KMS-11 (cell line): ENCODE measurements at regions not wholly inside any gene's neighbourhood (a gene's known extent, or its start where the extent isn't known, plus 50 kb on each side); places are given as distances from the start of the nearest gene placed in this dataset.

Experiments used
- H2AFZ ChIP-seq: fragments of 200-600 bp; sonication (generic); 2 replicates; pipeline ENCODE4 v1.6.1; 2016; ENCODE audit warnings: antibody characterized with exemption, mixed run types, low read depth
- H3K27ac ChIP-seq: fragments of 200-600 bp; sonication (generic); 2 replicates; pipeline ENCODE4 v1.6.1; 2016; ENCODE audit warnings: mild to moderate bottlenecking, mixed run types
- H3K27me3 ChIP-seq: fragments of 200-600 bp; sonication (generic); 2 replicates; pipeline ENCODE4 v1.6.1; 2017; ENCODE audit warnings: mild to moderate bottlenecking, low read depth, mixed run types, moderate library complexity; ENCODE audit not compliant: insufficient read depth
- H3K36me3 ChIP-seq: fragments of 200-600 bp; sonication (generic); 2 replicates; pipeline ENCODE4 v1.6.1; 2017; ENCODE audit warnings: mild to moderate bottlenecking, mixed run types; ENCODE audit not compliant: insufficient read depth
- H3K4me1 ChIP-seq: fragments of 200-600 bp; sonication (generic); 2 replicates; pipeline ENCODE4 v1.6.1; 2016; ENCODE audit warnings: mild to moderate bottlenecking, low read depth, mixed run types; ENCODE audit not compliant: poor library complexity, severe bottlenecking
- H3K4me2 ChIP-seq: fragments of 200-600 bp; sonication (generic); 2 replicates; pipeline ENCODE4 v1.7.0; 2016; ENCODE audit warnings: mild to moderate bottlenecking, mixed run types
- H3K4me3 ChIP-seq: fragments of 200-600 bp; sonication (generic); IDR thresholded peaks from 2 replicates; pipeline ENCODE4 v1.6.1; 2017; ENCODE audit warnings: low read depth, low read length, mixed read lengths; ENCODE audit not compliant: insufficient read depth
- H3K79me2 ChIP-seq: fragments of 200-600 bp; sonication (generic); 2 replicates; pipeline ENCODE4 v1.6.1; 2016; ENCODE audit warnings: low read depth, mixed run types; ENCODE audit not compliant: insufficient read depth
- H3K9ac ChIP-seq: fragments of 200-600 bp; sonication (generic); 2 replicates; pipeline ENCODE4 v1.6.1; 2016; ENCODE audit warnings: mild to moderate bottlenecking, mixed run types
- H4K20me1 ChIP-seq: fragments of 200-600 bp; sonication (generic); 2 replicates; pipeline ENCODE4 v1.6.1; 2016; ENCODE audit warnings: mild to moderate bottlenecking, mixed run types; ENCODE audit not compliant: insufficient read depth
- TF ChIP-seq, protein P1 (sequence below): fragments of 200-600 bp; sonication (generic); conservative IDR thresholded peaks from 2 replicates; pipeline ENCODE4 v1.6.1; 2017; ENCODE audit warnings: low read depth, mild to moderate bottlenecking, antibody characterized with exemption, low read length, moderate library complexity, mixed read lengths

DNA sequence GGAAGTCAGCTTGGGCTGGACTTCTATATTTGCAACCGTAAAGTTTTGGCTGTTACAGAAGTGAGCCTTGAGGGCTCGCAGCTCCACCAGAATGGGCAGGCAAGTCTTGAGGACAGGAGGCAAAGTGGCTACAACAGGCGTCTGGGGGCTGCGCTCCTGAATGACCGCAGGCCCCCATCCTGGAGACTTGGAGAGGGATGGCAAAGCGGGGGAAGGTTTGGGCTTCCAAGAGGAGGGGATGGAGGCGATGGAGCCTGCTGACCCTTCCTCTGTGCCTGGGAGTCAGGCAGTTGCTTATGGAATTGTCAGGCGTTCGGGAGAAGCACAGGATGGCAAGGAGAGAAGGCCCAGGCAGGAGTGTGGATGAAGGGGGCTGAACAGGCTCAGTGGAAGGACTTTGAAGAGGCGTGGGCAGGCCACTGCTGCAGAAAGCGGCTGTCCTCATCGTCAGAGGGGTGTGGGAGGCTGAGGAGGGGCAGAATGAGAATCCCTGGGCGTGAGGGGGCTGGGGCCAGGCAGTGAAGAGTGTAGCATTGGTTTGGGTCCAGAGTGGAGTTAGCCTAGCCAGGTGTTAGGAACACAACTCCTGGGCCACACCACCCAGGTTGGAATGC is 72.3 kb downstream of the INHBB start:
- no peak overlapping the region for H3K4me3 ChIP-seq
- H3K79me2 ChIP-seq: no peaks in the 10 kb centered on the region
- TF ChIP-seq, protein P1, sequence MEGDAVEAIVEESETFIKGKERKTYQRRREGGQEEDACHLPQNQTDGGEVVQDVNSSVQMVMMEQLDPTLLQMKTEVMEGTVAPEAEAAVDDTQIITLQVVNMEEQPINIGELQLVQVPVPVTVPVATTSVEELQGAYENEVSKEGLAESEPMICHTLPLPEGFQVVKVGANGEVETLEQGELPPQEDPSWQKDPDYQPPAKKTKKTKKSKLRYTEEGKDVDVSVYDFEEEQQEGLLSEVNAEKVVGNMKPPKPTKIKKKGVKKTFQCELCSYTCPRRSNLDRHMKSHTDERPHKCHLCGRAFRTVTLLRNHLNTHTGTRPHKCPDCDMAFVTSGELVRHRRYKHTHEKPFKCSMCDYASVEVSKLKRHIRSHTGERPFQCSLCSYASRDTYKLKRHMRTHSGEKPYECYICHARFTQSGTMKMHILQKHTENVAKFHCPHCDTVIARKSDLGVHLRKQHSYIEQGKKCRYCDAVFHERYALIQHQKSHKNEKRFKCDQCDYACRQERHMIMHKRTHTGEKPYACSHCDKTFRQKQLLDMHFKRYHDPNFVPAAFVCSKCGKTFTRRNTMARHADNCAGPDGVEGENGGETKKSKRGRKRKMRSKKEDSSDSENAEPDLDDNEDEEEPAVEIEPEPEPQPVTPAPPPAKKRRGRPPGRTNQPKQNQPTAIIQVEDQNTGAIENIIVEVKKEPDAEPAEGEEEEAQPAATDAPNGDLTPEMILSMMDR: no peak
- no peaks in the 10 kb centered on the region for H3K4me1 ChIP-seq
- no peak overlapping the region for H3K9ac ChIP-seq
- no peaks in the 10 kb centered on the region for H4K20me1 ChIP-seq
- H3K27me3 ChIP-seq: no peaks in the 10 kb centered on the region
- H2AFZ ChIP-seq: no peak overlapping the region
- H3K4me2 ChIP-seq: no peak overlapping the region
- no peak overlapping the region for H3K27ac ChIP-seq
- no peaks in the 10 kb centered on the region for H3K36me3 ChIP-seq

DNA sequence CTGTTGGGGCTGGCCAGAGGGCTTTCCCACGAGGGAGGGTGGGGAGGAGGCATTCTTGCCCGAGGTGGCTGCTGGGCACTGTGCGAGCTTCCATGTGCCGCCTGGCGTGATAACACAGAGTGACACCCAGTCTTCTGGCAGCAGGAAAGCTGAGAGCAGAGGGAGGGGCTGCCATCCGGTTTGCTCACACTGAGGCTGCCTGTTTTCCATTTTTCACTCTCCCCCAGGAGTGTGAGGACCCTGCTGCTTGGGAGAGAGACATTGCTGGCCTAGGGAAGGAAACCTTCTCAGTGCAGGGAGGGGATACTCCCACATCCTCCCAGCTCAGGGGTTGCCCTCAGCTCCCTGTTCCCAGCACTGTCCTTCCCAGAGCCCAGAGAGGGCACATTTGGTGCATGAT is 73.1 kb downstream of the INHBB start:
- Histone ChIP-seq H4K20me1 (no peaks in the 10 kb centered on the region), H3K4me2 (no peak overlapping the region), H3K27me3 (no peaks in the 10 kb centered on the region), H2AFZ (no peak overlapping the region), H3K36me3 (no peaks in the 10 kb centered on the region), H3K9ac (no peak overlapping the region), H3K4me3 (no peak overlapping the region), H3K79me2 (no peaks in the 10 kb centered on the region), H3K4me1 (no peaks in the 10 kb centered on the region), H3K27ac (no peak overlapping the region)
- TF ChIP-seq, protein P1: no peak

DNA sequence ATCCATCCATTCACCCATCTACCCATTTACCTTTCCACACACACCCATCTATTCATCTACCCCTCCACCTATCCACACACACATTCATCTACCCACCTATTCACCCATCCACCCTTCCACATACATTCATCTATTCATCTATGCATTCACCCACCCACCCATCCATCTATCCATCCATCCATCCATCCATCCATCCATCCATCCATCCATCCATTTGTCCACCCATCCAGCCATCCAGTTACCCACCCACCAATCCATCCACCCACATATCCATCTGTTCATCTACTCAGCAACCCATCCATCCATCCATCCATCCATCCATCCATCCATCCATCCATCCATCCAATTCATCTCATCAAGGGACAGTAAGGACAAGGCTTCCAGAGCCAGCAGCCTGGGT is 74.0 kb downstream of the INHBB start:
- H3K27ac ChIP-seq: no peak overlapping the region
- H3K4me2 ChIP-seq: no peak overlapping the region
- H3K9ac ChIP-seq: no peak overlapping the region
- H3K4me3 ChIP-seq: no peak overlapping the region
- no peaks in the 10 kb centered on the region for H3K79me2 ChIP-seq
- H3K4me1 ChIP-seq: no peaks in the 10 kb centered on the region
- no peaks in the 10 kb centered on the region for H3K36me3 ChIP-seq
- H2AFZ ChIP-seq: no peak overlapping the region
- H4K20me1 ChIP-seq: no peaks in the 10 kb centered on the region
- H3K27me3 ChIP-seq: no peaks in the 10 kb centered on the region
- TF ChIP-seq, protein P1: no peak

DNA sequence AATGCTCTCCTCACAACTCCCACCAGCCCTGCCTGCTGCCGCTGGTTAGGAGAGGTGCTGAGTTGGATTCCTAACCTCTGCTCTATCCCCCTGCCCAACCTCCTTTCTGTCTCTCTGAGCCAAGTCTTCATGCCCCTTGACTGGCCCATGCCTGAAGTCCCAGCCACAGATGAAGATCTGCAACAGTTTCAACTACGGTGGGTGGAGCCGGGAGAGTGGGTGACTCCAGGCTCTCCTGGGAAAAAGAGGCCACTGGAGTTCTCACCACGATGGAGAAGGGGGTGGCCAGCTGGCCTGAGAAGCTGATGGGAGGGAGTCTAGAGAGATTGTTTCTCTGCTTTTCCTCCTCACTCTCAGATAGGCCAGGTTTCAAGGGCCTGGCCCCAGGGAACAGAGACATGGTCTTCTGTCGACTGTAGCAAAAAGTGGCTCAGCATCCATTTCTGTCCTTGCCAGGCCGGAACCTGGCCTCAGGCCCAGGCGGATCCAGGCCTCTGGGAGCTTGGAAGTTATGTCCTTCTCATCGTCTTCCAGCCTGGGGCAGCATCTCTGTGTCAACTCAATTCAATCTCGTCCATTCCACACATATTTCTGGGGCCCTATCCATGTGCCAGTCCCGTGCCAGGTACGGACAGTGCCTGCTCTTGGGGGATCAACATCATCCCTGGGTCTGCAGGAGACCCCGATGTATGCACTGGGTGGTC is 75.3 kb downstream of the INHBB start:
- Histone ChIP-seq H3K27me3 (no peaks in the 10 kb centered on the region), H3K4me1 (no peaks in the 10 kb centered on the region), H2AFZ (no peak overlapping the region), H3K4me3 (no peak overlapping the region), H4K20me1 (no peaks in the 10 kb centered on the region), H3K79me2 (no peaks in the 10 kb centered on the region), H3K9ac (no peak overlapping the region), H3K27ac (no peak overlapping the region), H3K36me3 (no peaks in the 10 kb centered on the region), H3K4me2 (no peak overlapping the region)
- TF ChIP-seq, protein P1: no peak
